ENCODE measurements at regions not wholly inside any gene's neighbourhood (a gene's known extent, or its start where the extent isn't known, plus 50 kb on each side); places are given as distances from the start of the nearest gene placed in this dataset.

GRCh38 chr12:27178255-27178654 lies 65.8 kb upstream of the STK38L start:
- TF ChIP-seq CTCF (IDR thresholded peaks at IDR 0.05; ENCODE audit: insufficient read depth, low read length, poor library complexity, severe bottlenecking) (no peak), EZH2phosphoT487 (conservative IDR thresholded peaks at IDR 0.05; ENCODE audit: low read length) (no peak)

All from SU-DHL-6 (cell line).